ENCODE measurements at regions not wholly inside any gene's neighbourhood (a gene's known extent, or its start where the extent isn't known, plus 50 kb on each side); places are given as distances from the start of the nearest gene placed in this dataset.

DNA sequence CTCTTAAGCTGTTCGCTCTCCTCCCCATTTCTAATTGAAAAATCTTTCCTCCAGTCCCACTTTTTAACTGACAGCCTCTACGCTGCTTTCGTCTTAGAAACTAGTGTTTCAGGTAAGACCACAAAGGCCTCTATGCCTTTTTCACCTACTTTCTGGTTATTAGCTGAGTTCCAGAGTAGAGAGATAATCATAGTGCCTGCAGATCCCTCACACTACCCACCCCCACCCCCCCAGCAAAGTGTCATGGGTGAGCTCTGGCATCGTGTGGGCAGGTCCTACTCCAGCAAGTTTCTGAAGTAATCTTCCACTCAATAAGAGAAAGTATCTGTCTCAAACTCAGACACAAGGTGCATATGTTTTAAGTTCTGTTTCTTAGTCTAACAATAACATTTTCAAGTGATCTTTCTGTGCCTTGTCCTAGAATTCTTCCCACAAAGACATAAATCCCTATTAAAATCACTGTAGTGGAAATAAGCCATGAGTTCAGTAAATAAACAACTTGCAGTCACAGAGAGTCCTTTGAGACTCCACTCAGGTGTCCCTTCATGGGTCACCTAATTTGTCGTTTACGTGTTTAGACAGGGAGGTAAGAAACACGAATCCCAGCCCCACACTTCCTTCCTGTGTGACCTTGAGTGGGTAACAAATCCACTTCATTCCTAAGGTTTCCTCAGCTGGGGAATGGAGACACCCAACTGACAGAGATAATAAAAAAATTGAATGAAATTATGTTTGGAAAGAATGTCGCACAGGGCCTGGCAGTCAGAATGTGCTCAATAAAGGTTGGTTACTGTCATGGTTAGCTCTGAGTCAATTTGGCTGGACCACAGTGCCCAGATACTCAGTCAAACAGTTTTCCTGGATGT, 228.9 kb upstream of the CAND1 start:
- TF ChIP-seq, protein P1, sequence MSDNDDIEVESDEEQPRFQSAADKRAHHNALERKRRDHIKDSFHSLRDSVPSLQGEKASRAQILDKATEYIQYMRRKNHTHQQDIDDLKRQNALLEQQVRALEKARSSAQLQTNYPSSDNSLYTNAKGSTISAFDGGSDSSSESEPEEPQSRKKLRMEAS (CRISPR knock-in tag; IDR thresholded peaks at IDR 0.05), result no peak
- TF ChIP-seq, protein P2, sequence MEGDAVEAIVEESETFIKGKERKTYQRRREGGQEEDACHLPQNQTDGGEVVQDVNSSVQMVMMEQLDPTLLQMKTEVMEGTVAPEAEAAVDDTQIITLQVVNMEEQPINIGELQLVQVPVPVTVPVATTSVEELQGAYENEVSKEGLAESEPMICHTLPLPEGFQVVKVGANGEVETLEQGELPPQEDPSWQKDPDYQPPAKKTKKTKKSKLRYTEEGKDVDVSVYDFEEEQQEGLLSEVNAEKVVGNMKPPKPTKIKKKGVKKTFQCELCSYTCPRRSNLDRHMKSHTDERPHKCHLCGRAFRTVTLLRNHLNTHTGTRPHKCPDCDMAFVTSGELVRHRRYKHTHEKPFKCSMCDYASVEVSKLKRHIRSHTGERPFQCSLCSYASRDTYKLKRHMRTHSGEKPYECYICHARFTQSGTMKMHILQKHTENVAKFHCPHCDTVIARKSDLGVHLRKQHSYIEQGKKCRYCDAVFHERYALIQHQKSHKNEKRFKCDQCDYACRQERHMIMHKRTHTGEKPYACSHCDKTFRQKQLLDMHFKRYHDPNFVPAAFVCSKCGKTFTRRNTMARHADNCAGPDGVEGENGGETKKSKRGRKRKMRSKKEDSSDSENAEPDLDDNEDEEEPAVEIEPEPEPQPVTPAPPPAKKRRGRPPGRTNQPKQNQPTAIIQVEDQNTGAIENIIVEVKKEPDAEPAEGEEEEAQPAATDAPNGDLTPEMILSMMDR (IDR thresholded peaks at IDR 0.05), result no peak
- no peak for TF ChIP-seq ZNF121 (CRISPR knock-in tag; IDR thresholded peaks at IDR 0.05)
- TF ChIP-seq ZNF138 (CRISPR knock-in tag; conservative IDR thresholded peaks at IDR 0.05), result no peak
- no peak for TF ChIP-seq GABPB1 (CRISPR knock-in tag; IDR thresholded peaks at IDR 0.05)
- TF ChIP-seq, protein P3, sequence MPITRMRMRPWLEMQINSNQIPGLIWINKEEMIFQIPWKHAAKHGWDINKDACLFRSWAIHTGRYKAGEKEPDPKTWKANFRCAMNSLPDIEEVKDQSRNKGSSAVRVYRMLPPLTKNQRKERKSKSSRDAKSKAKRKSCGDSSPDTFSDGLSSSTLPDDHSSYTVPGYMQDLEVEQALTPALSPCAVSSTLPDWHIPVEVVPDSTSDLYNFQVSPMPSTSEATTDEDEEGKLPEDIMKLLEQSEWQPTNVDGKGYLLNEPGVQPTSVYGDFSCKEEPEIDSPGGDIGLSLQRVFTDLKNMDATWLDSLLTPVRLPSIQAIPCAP (CRISPR knock-in tag; IDR thresholded peaks at IDR 0.05), result no peak
- TF ChIP-seq JUN (CRISPR knock-in tag; IDR thresholded peaks at IDR 0.05), result no peak
- TF ChIP-seq, protein P4, sequence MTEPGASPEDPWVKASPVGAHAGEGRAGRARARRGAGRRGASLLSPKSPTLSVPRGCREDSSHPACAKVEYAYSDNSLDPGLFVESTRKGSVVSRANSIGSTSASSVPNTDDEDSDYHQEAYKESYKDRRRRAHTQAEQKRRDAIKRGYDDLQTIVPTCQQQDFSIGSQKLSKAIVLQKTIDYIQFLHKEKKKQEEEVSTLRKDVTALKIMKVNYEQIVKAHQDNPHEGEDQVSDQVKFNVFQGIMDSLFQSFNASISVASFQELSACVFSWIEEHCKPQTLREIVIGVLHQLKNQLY (CRISPR knock-in tag; IDR thresholded peaks at IDR 0.05), result no peak
- TF ChIP-seq, protein P5, sequence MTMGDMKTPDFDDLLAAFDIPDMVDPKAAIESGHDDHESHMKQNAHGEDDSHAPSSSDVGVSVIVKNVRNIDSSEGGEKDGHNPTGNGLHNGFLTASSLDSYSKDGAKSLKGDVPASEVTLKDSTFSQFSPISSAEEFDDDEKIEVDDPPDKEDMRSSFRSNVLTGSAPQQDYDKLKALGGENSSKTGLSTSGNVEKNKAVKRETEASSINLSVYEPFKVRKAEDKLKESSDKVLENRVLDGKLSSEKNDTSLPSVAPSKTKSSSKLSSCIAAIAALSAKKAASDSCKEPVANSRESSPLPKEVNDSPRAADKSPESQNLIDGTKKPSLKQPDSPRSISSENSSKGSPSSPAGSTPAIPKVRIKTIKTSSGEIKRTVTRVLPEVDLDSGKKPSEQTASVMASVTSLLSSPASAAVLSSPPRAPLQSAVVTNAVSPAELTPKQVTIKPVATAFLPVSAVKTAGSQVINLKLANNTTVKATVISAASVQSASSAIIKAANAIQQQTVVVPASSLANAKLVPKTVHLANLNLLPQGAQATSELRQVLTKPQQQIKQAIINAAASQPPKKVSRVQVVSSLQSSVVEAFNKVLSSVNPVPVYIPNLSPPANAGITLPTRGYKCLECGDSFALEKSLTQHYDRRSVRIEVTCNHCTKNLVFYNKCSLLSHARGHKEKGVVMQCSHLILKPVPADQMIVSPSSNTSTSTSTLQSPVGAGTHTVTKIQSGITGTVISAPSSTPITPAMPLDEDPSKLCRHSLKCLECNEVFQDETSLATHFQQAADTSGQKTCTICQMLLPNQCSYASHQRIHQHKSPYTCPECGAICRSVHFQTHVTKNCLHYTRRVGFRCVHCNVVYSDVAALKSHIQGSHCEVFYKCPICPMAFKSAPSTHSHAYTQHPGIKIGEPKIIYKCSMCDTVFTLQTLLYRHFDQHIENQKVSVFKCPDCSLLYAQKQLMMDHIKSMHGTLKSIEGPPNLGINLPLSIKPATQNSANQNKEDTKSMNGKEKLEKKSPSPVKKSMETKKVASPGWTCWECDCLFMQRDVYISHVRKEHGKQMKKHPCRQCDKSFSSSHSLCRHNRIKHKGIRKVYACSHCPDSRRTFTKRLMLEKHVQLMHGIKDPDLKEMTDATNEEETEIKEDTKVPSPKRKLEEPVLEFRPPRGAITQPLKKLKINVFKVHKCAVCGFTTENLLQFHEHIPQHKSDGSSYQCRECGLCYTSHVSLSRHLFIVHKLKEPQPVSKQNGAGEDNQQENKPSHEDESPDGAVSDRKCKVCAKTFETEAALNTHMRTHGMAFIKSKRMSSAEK (CRISPR knock-in tag; IDR thresholded peaks at IDR 0.05; ENCODE audit: borderline replicate concordance), result no peak
